Thyroid gland (tissue), 4 donors: ENCODE measurements at regions not wholly inside any gene's neighbourhood (a gene's known extent, or its start where the extent isn't known, plus 50 kb on each side); places are given as distances from the start of the nearest gene placed in this dataset.

Experiments
- POLR2A ChIP-seq, 2 donors: fragments of 450-650 bp; IDR thresholded peaks; one replicate each; pipeline ENCODE4 v1.6.1; 2017; ENCODE audit warnings: antibody characterized with exemption in 2 of 2, mild to moderate bottlenecking in 2 of 2, moderate library complexity in 1 of 2
- TF ChIP-seq, protein P1 (sequence below), 6 experiments: fragments of 200-600 bp in 3 of 6; fragments of 450-650 bp in 3 of 6; sonication (generic) in 3 of 6; IDR thresholded peaks; one replicate each; pipeline ENCODE4 v1.5.1; 2016 to 2019; ENCODE audit warnings: antibody characterized with exemption in 6 of 6, mild to moderate bottlenecking in 2 of 6, inconsistent platforms in 1 of 6, moderate library complexity in 1 of 6

GRCh38 chr7:142553216-142553615, 196.1 kb upstream of the PRSS1 start:
- TF ChIP-seq POLR2A (IDR thresholded peaks at IDR 0.05), result no peak
- TF ChIP-seq, protein P1, sequence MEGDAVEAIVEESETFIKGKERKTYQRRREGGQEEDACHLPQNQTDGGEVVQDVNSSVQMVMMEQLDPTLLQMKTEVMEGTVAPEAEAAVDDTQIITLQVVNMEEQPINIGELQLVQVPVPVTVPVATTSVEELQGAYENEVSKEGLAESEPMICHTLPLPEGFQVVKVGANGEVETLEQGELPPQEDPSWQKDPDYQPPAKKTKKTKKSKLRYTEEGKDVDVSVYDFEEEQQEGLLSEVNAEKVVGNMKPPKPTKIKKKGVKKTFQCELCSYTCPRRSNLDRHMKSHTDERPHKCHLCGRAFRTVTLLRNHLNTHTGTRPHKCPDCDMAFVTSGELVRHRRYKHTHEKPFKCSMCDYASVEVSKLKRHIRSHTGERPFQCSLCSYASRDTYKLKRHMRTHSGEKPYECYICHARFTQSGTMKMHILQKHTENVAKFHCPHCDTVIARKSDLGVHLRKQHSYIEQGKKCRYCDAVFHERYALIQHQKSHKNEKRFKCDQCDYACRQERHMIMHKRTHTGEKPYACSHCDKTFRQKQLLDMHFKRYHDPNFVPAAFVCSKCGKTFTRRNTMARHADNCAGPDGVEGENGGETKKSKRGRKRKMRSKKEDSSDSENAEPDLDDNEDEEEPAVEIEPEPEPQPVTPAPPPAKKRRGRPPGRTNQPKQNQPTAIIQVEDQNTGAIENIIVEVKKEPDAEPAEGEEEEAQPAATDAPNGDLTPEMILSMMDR (IDR thresholded peaks at IDR 0.05), result no peak
